ENCODE measurements at regions not wholly inside any gene's neighbourhood (a gene's known extent, or its start where the extent isn't known, plus 50 kb on each side); places are given as distances from the start of the nearest gene placed in this dataset.

DNA sequence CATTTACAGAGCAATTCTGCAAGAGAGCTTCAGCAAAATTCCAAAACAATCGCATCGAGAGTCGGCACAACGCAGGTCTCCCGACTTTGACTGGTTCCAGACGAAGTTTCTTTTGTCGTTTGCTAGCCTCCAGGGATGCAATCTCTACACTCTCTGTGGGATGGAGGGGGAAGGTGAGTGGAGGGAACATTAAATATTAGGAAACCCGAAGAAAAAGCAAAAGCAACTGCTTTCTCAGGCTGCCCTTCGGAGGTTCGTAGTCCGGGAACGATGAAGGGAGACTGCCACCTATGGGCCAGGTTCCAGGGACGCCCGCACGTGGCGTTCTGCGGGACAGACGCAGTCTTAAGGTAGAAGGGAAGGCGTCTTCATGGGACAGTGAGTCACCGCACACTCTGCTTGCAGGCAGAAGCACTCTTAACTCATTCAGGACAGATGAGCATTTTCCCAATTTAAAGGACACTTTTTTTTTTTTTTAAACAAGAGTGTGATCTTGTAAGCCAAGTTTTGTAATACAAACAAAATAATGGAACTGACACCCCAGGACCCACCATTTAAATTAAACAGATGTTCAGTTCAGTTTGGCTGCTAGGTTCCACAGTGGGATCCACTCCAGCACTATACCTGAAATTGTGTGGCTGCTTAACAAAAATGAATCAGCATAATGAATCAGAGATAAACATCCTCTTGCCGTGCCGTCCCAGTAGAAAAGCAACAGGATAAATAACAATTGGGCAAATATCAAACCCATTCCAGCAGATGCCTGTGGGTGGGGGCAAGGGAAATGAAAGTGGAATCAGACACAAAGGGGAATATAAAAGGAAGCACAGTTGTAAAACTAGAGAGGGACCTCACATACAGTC is 65.8 kb upstream of the ARMC2 start:
- Mint-ChIP-seq H3K9me3 (no peaks in the 10 kb centered on the region), H3K36me3 (no peaks in the 10 kb centered on the region), H3K27ac (peak overlapping the region in 3 of 9 donors; percentile 47 to 64 (median 51)), H3K27me3 (peaks cover 0 to 73% (median 5%) of the 10 kb centered on the region in 5 donors), H3K4me1 (peaks cover 0 to 17% (median 10%) of the 10 kb centered on the region in 7 donors), H3K4me3 (peak overlapping the region; percentile 46 to 93 (median 87))
- H3K27ac ChIP-seq (ENCODE audit: low read depth, low read length), result no peak overlapping the region
- intact Hi-C loops (cut with micrococcal nuclease), result loop anchor here (1.0 to 5.0 kb wide), 10 partner anchors 53 to 600 kb away; partner anchors contain the start of gene CD164 (in 1 of the 2)
- H3K4me1 ChIP-seq (ENCODE audit: control insufficient read depth in 2 of 2, insufficient read depth in 2 of 2, low read length in 2 of 2), result no peaks in the 10 kb centered on the region
- POLR2A ChIA-PET, result no interaction called here
- peak overlapping the region; percentile 52 for H3K4me3 ChIP-seq (ENCODE audit: low read length)
- CTCF ChIA-PET, result interaction anchor here (0.6 to 2.9 kb wide), 10 partner anchors 9 to 663 kb away, joined by 3 to 47 read pairs (median 3); no protein-coding TSS in a partner anchor
- H3K27me3 ChIP-seq (ENCODE audit: control insufficient read depth in 2 of 2, insufficient read depth in 2 of 2, low read length in 2 of 2), result no peaks in the 10 kb centered on the region
- H3K9me3 ChIP-seq (ENCODE audit: control insufficient read depth in 2 of 3, low read length in 3 of 3), result no peaks in the 10 kb centered on the region
- DNase-seq (peak; percentile 56 to 76 (median 71)), ATAC-seq (peak; percentile 98)
- H3K36me3 ChIP-seq (ENCODE audit: control insufficient read depth in 2 of 3, insufficient read depth in 3 of 3, low read length in 3 of 3), result no peaks in the 10 kb centered on the region

DNA sequence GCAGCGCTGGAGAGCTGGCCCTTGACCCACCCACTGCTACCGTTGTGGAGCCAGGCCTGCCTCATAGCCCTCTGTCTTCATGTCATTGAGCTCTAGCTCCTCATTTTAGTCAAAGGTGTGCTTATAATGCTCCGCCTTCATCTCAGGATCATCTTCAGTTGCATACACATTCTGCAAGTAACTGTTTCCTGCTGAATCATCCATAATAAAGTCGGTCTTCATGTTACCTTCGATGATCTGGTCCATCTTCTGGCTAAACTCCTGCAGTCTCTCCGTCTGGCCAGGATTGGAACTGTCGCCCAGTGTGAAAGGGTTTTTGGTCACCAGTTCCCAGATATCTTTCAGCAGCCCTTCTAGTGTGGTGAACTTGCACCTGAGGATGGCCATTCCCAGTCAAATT is 62.6 kb upstream of the ARMC2 start:
- Histone ChIP-seq H3K4me1 (ENCODE audit: control insufficient read depth in 2 of 2, insufficient read depth in 2 of 2, low read length in 2 of 2) (no peaks in the 10 kb centered on the region), H3K36me3 (ENCODE audit: control insufficient read depth in 2 of 3, insufficient read depth in 3 of 3, low read length in 3 of 3) (no peaks in the 10 kb centered on the region), H3K4me3 (ENCODE audit: low read length) (no peak overlapping the region), H3K27ac (ENCODE audit: low read depth, low read length) (no peak overlapping the region), H3K27me3 (ENCODE audit: control insufficient read depth in 2 of 2, insufficient read depth in 2 of 2, low read length in 2 of 2) (no peaks in the 10 kb centered on the region), H3K9me3 (ENCODE audit: control insufficient read depth in 2 of 3, low read length in 3 of 3) (no peaks in the 10 kb centered on the region)
- Mint-ChIP-seq H3K36me3 (no peaks in the 10 kb centered on the region), H3K4me1 (peaks cover 0 to 13% (median 10%) of the 10 kb centered on the region in 7 donors), H3K9me3 (peaks cover 0 to 20% (median 2%) of the 10 kb centered on the region in 11 donors), H3K27ac (no peak overlapping the region), H3K4me3 (no peak overlapping the region), H3K27me3 (peaks cover 0 to 67% (median 5%) of the 10 kb centered on the region in 5 donors)
- DNase-seq, result no peak
- POLR2A ChIA-PET, result no interaction called here
- CTCF ChIA-PET, result interaction anchor here (1.6 kb wide), 1 partner anchor 288 kb away, joined by 4 read pairs; no protein-coding TSS in a partner anchor
- ATAC-seq, result no peak
- intact Hi-C loops (cut with micrococcal nuclease), result no loop called here

DNA sequence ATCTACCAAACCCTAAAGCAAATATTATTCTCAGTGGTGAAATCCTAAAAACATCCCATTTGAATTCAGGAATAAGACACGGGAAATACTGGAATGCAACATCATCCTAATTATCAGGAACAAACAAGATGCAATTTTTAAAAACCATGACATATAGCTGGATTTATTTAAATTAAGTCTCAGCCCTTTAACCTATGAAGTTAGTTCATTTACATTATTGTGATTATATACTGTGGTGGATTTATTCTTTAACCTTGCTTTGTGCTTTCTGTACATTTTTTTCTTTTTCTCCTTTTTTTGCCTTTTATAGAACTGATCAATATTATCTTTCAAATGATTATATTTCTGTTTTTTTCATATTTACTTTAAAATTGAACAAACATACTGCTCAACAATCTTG is 59.8 kb upstream of the ARMC2 start:
- no peak overlapping the region for H3K27ac ChIP-seq (ENCODE audit: low read depth, low read length)
- no peaks in the 10 kb centered on the region for H3K9me3 ChIP-seq (ENCODE audit: control insufficient read depth in 2 of 3, low read length in 3 of 3)
- intact Hi-C loops (cut with micrococcal nuclease), result no loop called here
- Mint-ChIP-seq H3K27ac (no peak overlapping the region), H3K36me3 (no peaks in the 10 kb centered on the region), H3K4me1 (no peaks in the 10 kb centered on the region), H3K9me3 (peaks cover 0 to 20% (median 2%) of the 10 kb centered on the region in 11 donors), H3K27me3 (peaks cover 0 to 50% (median 0%) of the 10 kb centered on the region in 5 donors), H3K4me3 (no peak overlapping the region)
- no peak for DNase-seq
- no peak for ATAC-seq
- H3K27me3 ChIP-seq (ENCODE audit: control insufficient read depth in 2 of 2, insufficient read depth in 2 of 2, low read length in 2 of 2), result no peaks in the 10 kb centered on the region
- no peaks in the 10 kb centered on the region for H3K36me3 ChIP-seq (ENCODE audit: control insufficient read depth in 2 of 3, insufficient read depth in 3 of 3, low read length in 3 of 3)
- CTCF ChIA-PET, result interaction anchor here (1.1 kb wide), 1 partner anchor 78 kb away, joined by 3 read pairs; no protein-coding TSS in a partner anchor
- no peak overlapping the region for H3K4me3 ChIP-seq (ENCODE audit: low read length)
- POLR2A ChIA-PET, result interaction anchor here (0.6 to 1.2 kb wide), 2 partner anchors 230 to 629 kb away, joined by 3 read pairs; no protein-coding TSS in a partner anchor
- H3K4me1 ChIP-seq (ENCODE audit: control insufficient read depth in 2 of 2, insufficient read depth in 2 of 2, low read length in 2 of 2), result no peaks in the 10 kb centered on the region

GRCh38 chr6:108789475-108789874 is 58.7 kb upstream of the ARMC2 start:
- ChIA-PET CTCF (no interaction called here), POLR2A (no interaction called here)
- Histone ChIP-seq H3K9me3 (ENCODE audit: control insufficient read depth in 2 of 3, low read length in 3 of 3) (no peaks in the 10 kb centered on the region), H3K36me3 (ENCODE audit: control insufficient read depth in 2 of 3, insufficient read depth in 3 of 3, low read length in 3 of 3) (no peaks in the 10 kb centered on the region), H3K4me3 (ENCODE audit: low read length) (no peak overlapping the region), H3K27ac (ENCODE audit: low read depth, low read length) (no peak overlapping the region), H3K4me1 (ENCODE audit: control insufficient read depth in 2 of 2, insufficient read depth in 2 of 2, low read length in 2 of 2) (no peaks in the 10 kb centered on the region), H3K27me3 (ENCODE audit: control insufficient read depth in 2 of 2, insufficient read depth in 2 of 2, low read length in 2 of 2) (no peaks in the 10 kb centered on the region)
- Mint-ChIP-seq H3K9me3 (peaks cover 0 to 20% (median 2%) of the 10 kb centered on the region in 11 donors), H3K27ac (no peak overlapping the region), H3K4me1 (no peaks in the 10 kb centered on the region), H3K36me3 (no peaks in the 10 kb centered on the region), H3K27me3 (peaks cover 0 to 43% (median 0%) of the 10 kb centered on the region in 5 donors), H3K4me3 (no peak overlapping the region)
- DNase-seq (no peak), ATAC-seq (no peak)
- intact Hi-C loops (cut with micrococcal nuclease), result no loop called here

GRCh38 chr6:108791700-108792099 is 56.5 kb upstream of the ARMC2 start:
- ChIA-PET CTCF (interaction anchor here (0.6 to 1.1 kb wide), 2 partner anchors 10 to 251 kb away, joined by 3 read pairs; no protein-coding TSS in a partner anchor), POLR2A (no interaction called here)
- Histone ChIP-seq H3K27me3 (ENCODE audit: control insufficient read depth in 2 of 2, insufficient read depth in 2 of 2, low read length in 2 of 2) (no peaks in the 10 kb centered on the region), H3K9me3 (ENCODE audit: control insufficient read depth in 2 of 3, low read length in 3 of 3) (no peaks in the 10 kb centered on the region), H3K4me3 (ENCODE audit: low read length) (no peak overlapping the region), H3K4me1 (ENCODE audit: control insufficient read depth in 2 of 2, insufficient read depth in 2 of 2, low read length in 2 of 2) (peaks cover 0 to under 1% of the 10 kb centered on the region in 2 donors), H3K27ac (ENCODE audit: low read depth, low read length) (no peak overlapping the region), H3K36me3 (ENCODE audit: control insufficient read depth in 2 of 3, insufficient read depth in 3 of 3, low read length in 3 of 3) (no peaks in the 10 kb centered on the region)
- no peak overlapping the region for H3K4me3 Mint-ChIP-seq
- no peak overlapping the region for H3K27ac Mint-ChIP-seq
- H3K36me3 Mint-ChIP-seq, result no peaks in the 10 kb centered on the region
- intact Hi-C loops (cut with micrococcal nuclease), result no loop called here
- H3K4me1 Mint-ChIP-seq, result peaks cover 0 to under 1% (median 0%) of the 10 kb centered on the region in 7 donors
- H3K27me3 Mint-ChIP-seq, result peaks cover 0 to 26% (median 0%) of the 10 kb centered on the region in 5 donors
- ATAC-seq, result no peak
- DNase-seq, result no peak
- peaks cover 0 to 20% (median 2%) of the 10 kb centered on the region in 11 donors for H3K9me3 Mint-ChIP-seq

GRCh38 chr6:108793516-108794251 is 54.5 kb upstream of the ARMC2 start:
- H3K9me3 ChIP-seq (ENCODE audit: control insufficient read depth in 2 of 3, low read length in 3 of 3), result no peaks in the 10 kb centered on the region
- ChIA-PET CTCF (no interaction called here), POLR2A (no interaction called here)
- no peaks in the 10 kb centered on the region for H3K36me3 ChIP-seq (ENCODE audit: control insufficient read depth in 2 of 3, insufficient read depth in 3 of 3, low read length in 3 of 3)
- Mint-ChIP-seq H3K36me3 (no peaks in the 10 kb centered on the region), H3K27ac (no peak overlapping the region), H3K9me3 (peaks cover 0 to 12% (median 2%) of the 10 kb centered on the region in 11 donors), H3K27me3 (peaks cover 0 to 19% (median 0%) of the 10 kb centered on the region in 5 donors), H3K4me3 (no peak overlapping the region), H3K4me1 (peaks cover 11 to 20% (median 13%) of the 10 kb centered on the region in 7 donors)
- H3K4me3 ChIP-seq (ENCODE audit: low read length), result no peak overlapping the region
- DNase-seq, result no peak
- H3K27ac ChIP-seq (ENCODE audit: low read depth, low read length), result no peak overlapping the region
- ATAC-seq, result no peak
- peaks cover 8 to 19% of the 10 kb centered on the region in 2 donors for H3K4me1 ChIP-seq (ENCODE audit: control insufficient read depth in 2 of 2, insufficient read depth in 2 of 2, low read length in 2 of 2)
- H3K27me3 ChIP-seq (ENCODE audit: control insufficient read depth in 2 of 2, insufficient read depth in 2 of 2, low read length in 2 of 2), result no peaks in the 10 kb centered on the region
- intact Hi-C loops (cut with micrococcal nuclease), result no loop called here

Measured in naive thymus-derived CD4-positive, alpha-beta T cell (primary cell).